HFF-Myc (cell line): ENCODE measurements at regions not wholly inside any gene's neighbourhood (a gene's known extent, or its start where the extent isn't known, plus 50 kb on each side); places are given as distances from the start of the nearest gene placed in this dataset.

Source experiments
- DNase-seq: peaks from one replicate; pipeline ENCODE4 v3.0.0-alpha.2; 2011; ENCODE audit warnings: low read depth; ENCODE audit errors: extremely low read depth
- H3K4me3 ChIP-seq: replicated peaks from 2 replicates; pipeline ENCODE4 v1.5.1; 2011; ENCODE audit warnings: low read depth, mild to moderate bottlenecking, control low read depth, low read length
- CTCF ChIP-seq: IDR thresholded peaks from 2 replicates; pipeline ENCODE4 v1.5.1; 2012; ENCODE audit warnings: mild to moderate bottlenecking, low read depth, low read length, control low read depth; ENCODE audit errors: missing control alignments

GRCh38 chr6:122114717-122115116 lies 284.7 kb upstream of the HSF2 start:
- no peak for TF ChIP-seq CTCF
- DNase-seq: no peak
- H3K4me3 ChIP-seq: no peak overlapping the region

GRCh38 chr6:122116119-122116834 lies 283.2 kb upstream of the HSF2 start:
- no peak overlapping the region for H3K4me3 ChIP-seq
- TF ChIP-seq CTCF: no peak
- no peak for DNase-seq

GRCh38 chr6:122116835-122117627 lies 282.4 kb upstream of the HSF2 start:
- TF ChIP-seq CTCF: no peak
- DNase-seq: no peak
- H3K4me3 ChIP-seq: no peak overlapping the region

GRCh38 chr6:122118945-122119506 lies 280.4 kb upstream of the HSF2 start:
- no peak for DNase-seq
- TF ChIP-seq CTCF: no peak
- no peak overlapping the region for H3K4me3 ChIP-seq

DNA sequence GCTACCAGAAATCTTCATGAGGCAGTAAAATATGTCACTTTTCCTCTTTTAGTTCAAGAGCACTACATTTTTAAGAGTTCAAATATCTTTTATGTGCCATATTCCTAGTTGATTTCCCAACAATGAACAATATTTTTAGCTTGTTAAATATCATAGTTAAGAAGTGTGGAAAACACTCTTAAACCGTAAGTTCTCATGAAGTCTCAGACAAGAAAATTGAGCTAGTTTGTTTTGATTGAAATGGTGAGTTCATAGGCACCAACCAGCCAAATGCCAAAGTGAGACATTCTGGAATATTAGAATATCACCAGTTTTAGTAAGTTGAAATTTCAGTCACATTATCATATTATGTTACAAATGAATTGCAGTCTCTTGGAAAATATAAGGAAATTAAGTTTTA lies 277.2 kb upstream of the HSF2 start:
- no peak overlapping the region for H3K4me3 ChIP-seq
- no peak for TF ChIP-seq CTCF
- no peak for DNase-seq

DNA sequence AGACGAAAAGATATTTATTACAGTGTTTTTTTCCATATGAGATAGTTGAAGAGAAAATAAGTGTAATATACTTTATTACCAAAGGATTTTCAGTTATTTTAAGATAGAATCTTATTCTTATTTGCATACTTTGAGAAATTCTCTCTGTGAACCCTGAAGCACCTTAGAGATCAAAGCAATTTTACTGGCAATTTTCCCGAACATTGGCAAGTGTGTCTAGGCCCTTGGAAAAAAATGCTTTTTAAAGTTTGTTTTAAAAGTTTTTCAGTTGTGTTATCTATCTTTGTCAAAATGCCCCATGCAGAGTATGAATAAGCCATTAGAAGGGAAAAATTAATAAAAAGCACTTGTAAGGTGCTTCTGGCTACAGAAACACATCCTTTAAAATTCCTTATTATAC lies 276.8 kb upstream of the HSF2 start:
- no peak overlapping the region for H3K4me3 ChIP-seq
- DNase-seq: no peak
- no peak for TF ChIP-seq CTCF
